Kidney (tissue), 13 donors: ENCODE measurements at regions not wholly inside any gene's neighbourhood (a gene's known extent, or its start where the extent isn't known, plus 50 kb on each side); places are given as distances from the start of the nearest gene placed in this dataset.

Experiments
- DNase-seq, 5 donors: peaks; one replicate each; pipeline ENCODE4 v3.0.0-alpha.2; 2013 to 2020
- FAIRE-seq: peaks from 2 replicates; lab custom pipeline; 2012; peaks lifted over from hg19 to GRCh38; lab: Jason Lieb, UNC
- H3K27ac ChIP-seq, 2 donors: one replicate each; pipeline ENCODE4 v1.7.0; 2013; ENCODE audit warnings: low read depth in 2 of 2, low read length in 2 of 2, inconsistent platforms in 1 of 2
- H3K27me3 ChIP-seq: one replicate; pipeline ENCODE4 v1.7.1; 2013; ENCODE audit warnings: low read length, inconsistent platforms; ENCODE audit not compliant: control insufficient read depth, insufficient read depth
- H3K36me3 ChIP-seq, 3 donors: one replicate each; pipeline versions ENCODE4 v1.7.0 to v1.7.1; 2013; ENCODE audit warnings: low read length in 3 of 3, control low read depth in 1 of 3, inconsistent platforms in 1 of 3; ENCODE audit not compliant: insufficient read depth in 3 of 3, control insufficient read depth in 2 of 3
- H3K4me1 ChIP-seq, 3 donors: one replicate each; pipeline versions ENCODE4 v1.7.0 to v1.7.1; 2013; ENCODE audit warnings: low read length in 3 of 3, inconsistent platforms in 1 of 3, low read depth in 1 of 3; ENCODE audit not compliant: control insufficient read depth in 2 of 3, insufficient read depth in 2 of 3
- H3K4me3 ChIP-seq, 3 donors: one replicate each; pipeline versions ENCODE4 v1.7.0 to v1.8.1; 2013; ENCODE audit warnings: low read length in 3 of 3, control low read depth in 1 of 3, inconsistent platforms in 1 of 3
- H3K9ac ChIP-seq, 3 donors: one replicate each; pipeline versions ENCODE4 v1.7.0 to v1.7.1; 2013; ENCODE audit warnings: low read length in 3 of 3, control low read depth in 1 of 3, inconsistent platforms in 1 of 3
- H3K9me3 ChIP-seq, 3 donors: one replicate each; pipeline versions ENCODE4 v1.7.0 to v1.7.1; 2013; ENCODE audit warnings: low read length in 3 of 3, control low read depth in 1 of 3, inconsistent platforms in 1 of 3; ENCODE audit not compliant: control insufficient read depth in 2 of 3, insufficient read depth in 1 of 3
- CTCF ChIP-seq: IDR thresholded peaks from 3 replicates; pipeline ENCODE4 v1.5.1; 2012; ENCODE audit warnings: mild to moderate bottlenecking, moderate library complexity, borderline replicate concordance; ENCODE audit not compliant: insufficient read depth; ENCODE audit errors: extremely low read depth
- intact Hi-C: fragments of 100-400 bp; cut with DNase I; formaldehyde crosslinking; loops from one replicate; pipeline ENCODE4 v1.11.1; 2022
- donor health status: control.
- donor health status: control.
- donor health status: control.
- donor health status: control.
- donor health status: control.
- donor health status: DM: yes; HTN: yes; CAD: no.
- donor health status: Normal renal cell carcinoma (clear cell type).

- no peaks in the 10 kb centered on the region for H3K36me3 ChIP-seq
- intact Hi-C loops = no loop called here
- no peaks in the 10 kb centered on the region for H3K4me1 ChIP-seq
- H3K9me3 ChIP-seq = no peaks in the 10 kb centered on the region
- no peak for FAIRE-seq
- TF ChIP-seq CTCF = no peak
- no peak for DNase-seq
- H3K9ac ChIP-seq = no peak overlapping the region
- no peaks in the 10 kb centered on the region for H3K27me3 ChIP-seq
- H3K27ac ChIP-seq = no peak overlapping the region
- no peak overlapping the region for H3K4me3 ChIP-seq
Observed at GRCh38 chr1:38436749-38437148, 390.2 kb upstream of the POU3F1 start.

- no peak for FAIRE-seq
- Histone ChIP-seq H3K27me3 (no peaks in the 10 kb centered on the region), H3K9me3 (no peaks in the 10 kb centered on the region), H3K4me3 (no peak overlapping the region), H3K9ac (no peak overlapping the region), H3K27ac (no peak overlapping the region), H3K36me3 (no peaks in the 10 kb centered on the region), H3K4me1 (no peaks in the 10 kb centered on the region)
- intact Hi-C loops = no loop called here
- no peak for DNase-seq
- TF ChIP-seq CTCF = no peak
Observed at GRCh38 chr1:38436006-38436405, 389.4 kb upstream of the POU3F1 start.

GRCh38 chr1:38433084-38433722 is 386.6 kb upstream of the POU3F1 start:
- Histone ChIP-seq H3K4me1 (no peaks in the 10 kb centered on the region), H3K27ac (no peak overlapping the region), H3K4me3 (no peak overlapping the region), H3K9ac (no peak overlapping the region), H3K36me3 (no peaks in the 10 kb centered on the region), H3K9me3 (no peaks in the 10 kb centered on the region), H3K27me3 (no peaks in the 10 kb centered on the region)
- no peak for FAIRE-seq
- intact Hi-C loops = no loop called here
- TF ChIP-seq CTCF = no peak
- DNase-seq = no peak
